Activated CD8-positive, alpha-beta T cell treated with anti-CD3 and anti-CD28 coated beads for 36 hours (primary cell): ENCODE measurements at regions not wholly inside any gene's neighbourhood (a gene's known extent, or its start where the extent isn't known, plus 50 kb on each side); places are given as distances from the start of the nearest gene placed in this dataset.

Source experiments
- ATAC-seq: fragments of 200-7000 bp; cut with Tn5 transposase; one replicate; pipeline ENCODE4 v1.10.0; 2021; ENCODE audit warnings: mild to moderate bottlenecking, moderate library complexity
- CTCF ChIA-PET: fragments of 350-600 bp; sonication (Branson Sonifier 250); formaldehyde crosslinking; loops from one replicate; lab custom pipeline; 2021; ENCODE audit warnings: antibody characterized with exemption; lab: Charles Lee
- POLR2A ChIA-PET: fragments of 350-600 bp; sonication (Branson Sonifier 250); formaldehyde crosslinking; loops from one replicate; lab custom pipeline; 2021; ENCODE audit warnings: antibody characterized with exemption; lab: Charles Lee
- DNase-seq: peaks from one replicate; pipeline ENCODE4 v3.0.0-alpha.2; 2020
- H3K27ac Mint-ChIP-seq: one replicate; pipeline ENCODE4 v1.8.0; 2021; ENCODE audit warnings: mild to moderate bottlenecking, mixed read lengths
- H3K27me3 Mint-ChIP-seq: one replicate; pipeline ENCODE4 v1.8.0; 2021; ENCODE audit warnings: mixed read lengths
- H3K36me3 Mint-ChIP-seq: one replicate; pipeline ENCODE4 v1.8.0; 2021; ENCODE audit warnings: low read depth, mixed read lengths
- H3K4me1 Mint-ChIP-seq: one replicate; pipeline ENCODE4 v1.8.0; 2021; ENCODE audit warnings: low read depth, mixed read lengths
- H3K4me3 Mint-ChIP-seq: one replicate; pipeline ENCODE4 v1.8.0; 2021; ENCODE audit warnings: mild to moderate bottlenecking, moderate library complexity, mixed read lengths
- H3K9me3 Mint-ChIP-seq: one replicate; pipeline ENCODE4 v1.8.0; 2021; ENCODE audit warnings: mixed read lengths
- intact Hi-C: fragments of 100-400 bp; cut with micrococcal nuclease; formaldehyde crosslinking; loops from one replicate; pipeline ENCODE4 v1.10.0; 2022
- TF ChIP-seq, protein P1 (sequence below): fragments of 200-600 bp; IDR thresholded peaks from one replicate; pipeline ENCODE4 v1.8.0; 2022; ENCODE audit warnings: antibody characterized with exemption, mild to moderate bottlenecking

DNA sequence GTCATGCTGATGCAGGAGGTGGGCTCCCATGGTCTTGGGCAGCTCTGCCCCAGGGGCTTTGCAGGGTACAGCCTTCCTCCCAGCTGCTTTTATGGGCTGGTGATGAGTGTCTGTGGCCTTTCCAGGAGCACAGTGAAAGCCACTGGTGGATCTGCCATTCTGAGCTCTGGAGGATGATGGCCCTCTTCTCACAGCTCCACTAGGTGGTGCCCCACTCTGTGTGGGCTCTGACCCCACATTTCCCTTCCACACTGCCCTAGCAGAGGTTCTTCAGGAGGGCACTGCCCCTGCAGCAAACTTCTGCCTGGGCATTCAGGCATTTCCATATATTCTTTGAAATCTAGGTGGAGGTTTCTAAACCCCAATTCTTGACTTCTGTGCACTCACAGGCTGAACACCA, 1188.6 kb downstream of the MRPL39 start:
- H3K27me3 Mint-ChIP-seq: no peaks in the 10 kb centered on the region
- H3K36me3 Mint-ChIP-seq: peaks cover 5% of the 10 kb centered on the region
- DNase-seq (no peak), ATAC-seq (no peak)
- ChIA-PET CTCF (interaction anchor here (0.6 kb wide), 1 partner anchor 100 kb away, joined by 3 read pairs; no protein-coding TSS in a partner anchor), POLR2A (no interaction called here)
- H3K27ac Mint-ChIP-seq: no peak overlapping the region
- H3K9me3 Mint-ChIP-seq: peaks cover 15% of the 10 kb centered on the region
- TF ChIP-seq, protein P1, sequence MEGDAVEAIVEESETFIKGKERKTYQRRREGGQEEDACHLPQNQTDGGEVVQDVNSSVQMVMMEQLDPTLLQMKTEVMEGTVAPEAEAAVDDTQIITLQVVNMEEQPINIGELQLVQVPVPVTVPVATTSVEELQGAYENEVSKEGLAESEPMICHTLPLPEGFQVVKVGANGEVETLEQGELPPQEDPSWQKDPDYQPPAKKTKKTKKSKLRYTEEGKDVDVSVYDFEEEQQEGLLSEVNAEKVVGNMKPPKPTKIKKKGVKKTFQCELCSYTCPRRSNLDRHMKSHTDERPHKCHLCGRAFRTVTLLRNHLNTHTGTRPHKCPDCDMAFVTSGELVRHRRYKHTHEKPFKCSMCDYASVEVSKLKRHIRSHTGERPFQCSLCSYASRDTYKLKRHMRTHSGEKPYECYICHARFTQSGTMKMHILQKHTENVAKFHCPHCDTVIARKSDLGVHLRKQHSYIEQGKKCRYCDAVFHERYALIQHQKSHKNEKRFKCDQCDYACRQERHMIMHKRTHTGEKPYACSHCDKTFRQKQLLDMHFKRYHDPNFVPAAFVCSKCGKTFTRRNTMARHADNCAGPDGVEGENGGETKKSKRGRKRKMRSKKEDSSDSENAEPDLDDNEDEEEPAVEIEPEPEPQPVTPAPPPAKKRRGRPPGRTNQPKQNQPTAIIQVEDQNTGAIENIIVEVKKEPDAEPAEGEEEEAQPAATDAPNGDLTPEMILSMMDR: no peak
- no peaks in the 10 kb centered on the region for H3K4me1 Mint-ChIP-seq
- no peak overlapping the region for H3K4me3 Mint-ChIP-seq
- intact Hi-C loops: no loop called here

DNA sequence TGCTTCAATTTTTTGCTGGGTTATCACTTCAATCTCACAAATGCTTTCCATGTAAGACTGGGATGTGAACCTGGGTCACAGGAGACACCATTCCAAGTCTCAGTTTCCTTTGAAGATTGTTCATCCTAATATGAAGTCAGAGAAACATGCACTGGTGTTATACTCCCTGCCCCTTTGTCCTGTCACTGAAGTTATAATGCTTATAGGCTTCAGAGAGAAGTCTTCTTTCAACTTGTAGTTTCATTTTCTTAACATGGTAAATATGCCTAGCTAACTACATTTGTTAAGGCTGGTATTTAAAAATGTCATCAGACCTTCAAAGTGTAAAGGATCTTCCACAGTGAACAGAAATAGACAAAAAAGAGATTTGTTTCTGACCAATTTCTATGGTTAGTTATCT, 1195.9 kb downstream of the MRPL39 start:
- no peaks in the 10 kb centered on the region for H3K36me3 Mint-ChIP-seq
- TF ChIP-seq, protein P1: no peak
- no peaks in the 10 kb centered on the region for H3K4me1 Mint-ChIP-seq
- no peak for DNase-seq
- no peak for ATAC-seq
- ChIA-PET CTCF (no interaction called here), POLR2A (no interaction called here)
- no peak overlapping the region for H3K4me3 Mint-ChIP-seq
- H3K27ac Mint-ChIP-seq: no peak overlapping the region
- H3K27me3 Mint-ChIP-seq: no peaks in the 10 kb centered on the region
- H3K9me3 Mint-ChIP-seq: no peaks in the 10 kb centered on the region
- intact Hi-C loops: no loop called here

DNA sequence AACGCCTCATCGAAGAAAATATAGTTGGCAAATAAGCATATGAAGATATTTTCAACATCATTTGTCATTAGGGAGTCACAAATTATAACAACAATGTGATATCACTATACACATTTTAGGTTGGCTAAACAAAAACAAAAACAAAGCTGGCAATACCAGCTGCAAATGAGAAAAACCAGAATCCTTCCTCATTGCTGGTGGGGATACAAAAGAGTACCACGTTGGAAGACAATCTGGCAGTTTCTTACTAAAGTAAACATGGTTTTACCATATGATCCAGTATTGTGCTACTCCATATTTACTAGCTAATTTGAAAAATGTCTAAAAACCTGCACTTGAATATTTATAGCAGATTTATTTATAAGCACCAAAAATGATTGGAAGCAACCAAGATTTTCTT, 1204.1 kb downstream of the MRPL39 start:
- TF ChIP-seq, protein P1: no peak
- H3K27ac Mint-ChIP-seq: no peak overlapping the region

DNA sequence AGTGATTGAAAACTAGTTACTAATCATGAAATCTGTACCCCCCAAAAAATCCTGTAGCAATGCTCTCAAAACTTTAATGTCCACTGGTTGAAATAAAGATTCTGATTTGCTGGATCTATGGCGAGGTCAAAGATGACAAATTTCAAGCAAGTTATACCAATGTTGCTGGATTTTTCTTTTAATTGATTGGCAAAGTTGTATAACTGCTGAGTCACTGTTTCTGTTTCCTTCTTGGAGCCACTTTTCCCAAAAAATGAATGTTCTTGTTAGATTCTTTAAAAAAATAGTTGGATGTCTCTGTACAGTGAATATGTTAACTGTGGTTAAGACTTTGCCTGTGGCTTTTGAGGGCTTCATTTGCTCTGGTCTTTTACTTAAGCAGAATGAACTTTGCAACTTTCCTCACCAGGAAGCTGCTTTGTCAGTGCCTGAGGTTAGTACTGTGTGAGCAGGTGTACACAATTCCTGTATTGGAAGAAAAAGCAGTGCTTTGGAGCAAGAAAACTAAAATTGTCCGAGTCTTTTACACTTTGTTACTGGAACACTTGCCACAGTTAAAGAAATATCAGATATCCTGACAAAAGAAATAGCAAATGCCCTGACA, 1211.9 kb downstream of the MRPL39 start:
- H3K4me1 Mint-ChIP-seq: no peaks in the 10 kb centered on the region
- intact Hi-C loops: no loop called here
- TF ChIP-seq, protein P1: no peak
- no peaks in the 10 kb centered on the region for H3K27me3 Mint-ChIP-seq
- ChIA-PET POLR2A (no interaction called here), CTCF (interaction anchor here (0.6 kb wide), 1 partner anchor 38 kb away, joined by 3 read pairs; no protein-coding TSS in a partner anchor)
- no peak overlapping the region for H3K4me3 Mint-ChIP-seq
- H3K9me3 Mint-ChIP-seq: no peaks in the 10 kb centered on the region
- ATAC-seq (no peak), DNase-seq (no peak)
- no peaks in the 10 kb centered on the region for H3K36me3 Mint-ChIP-seq
- no peak overlapping the region for H3K27ac Mint-ChIP-seq

More for the DNA sequence above, 1204.1 kb downstream of the MRPL39 start:
- ChIA-PET CTCF (no interaction called here), POLR2A (no interaction called here)
- Mint-ChIP-seq H3K4me3 (no peak overlapping the region), H3K36me3 (no peaks in the 10 kb centered on the region), H3K4me1 (no peaks in the 10 kb centered on the region), H3K27me3 (no peaks in the 10 kb centered on the region), H3K9me3 (no peaks in the 10 kb centered on the region)
- intact Hi-C loops: no loop called here
- no peak for DNase-seq
- ATAC-seq: no peak

DNA sequence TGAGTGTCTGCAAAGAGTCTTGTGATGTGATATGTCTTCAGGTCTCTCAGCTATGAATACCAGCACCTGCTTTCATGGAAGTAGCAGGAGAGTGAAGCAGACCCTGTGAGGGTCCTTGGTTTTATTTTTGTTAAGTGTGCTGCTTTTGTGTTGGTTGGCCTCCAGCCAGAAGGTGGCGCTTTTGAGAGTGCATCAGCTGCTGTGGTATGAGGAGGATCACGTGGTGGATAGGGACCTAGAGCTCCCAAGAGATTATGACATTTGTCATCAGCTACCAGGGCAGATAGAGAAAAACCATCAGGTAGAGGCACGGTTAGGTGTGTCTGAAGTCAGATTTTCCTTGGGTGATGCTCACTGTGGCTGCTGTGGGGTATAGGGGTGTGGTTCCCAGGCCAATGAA, 1232.1 kb downstream of the MRPL39 start:
- Mint-ChIP-seq H3K4me1 (no peaks in the 10 kb centered on the region), H3K36me3 (no peaks in the 10 kb centered on the region), H3K4me3 (no peak overlapping the region), H3K27me3 (no peaks in the 10 kb centered on the region), H3K27ac (no peak overlapping the region), H3K9me3 (no peaks in the 10 kb centered on the region)
- intact Hi-C loops: no loop called here
- POLR2A ChIA-PET: no interaction called here
- CTCF ChIA-PET: interaction anchor here (0.6 to 0.8 kb wide), 2 partner anchors 83 to 1970 kb away, joined by 3 to 4 read pairs; no protein-coding TSS in a partner anchor
- TF ChIP-seq, protein P1: no peak
- ATAC-seq (peak; percentile 20), DNase-seq (peak; percentile 56)
